OCI-LY1 (cell line): ENCODE measurements at regions not wholly inside any gene's neighbourhood (a gene's known extent, or its start where the extent isn't known, plus 50 kb on each side); places are given as distances from the start of the nearest gene placed in this dataset.

Experiments used
- EZH2 ChIP-seq: fragments of 200-600 bp; sonication (generic), shearing (Covaris generic); IDR thresholded peaks from 2 replicates; pipeline ENCODE4 v1.8.0; 2017; ENCODE audit warnings: borderline replicate concordance, mixed run types, mild to moderate bottlenecking, antibody characterized with exemption, low read length, moderate library complexity, mixed read lengths
- TF ChIP-seq, protein P1 (sequence below): fragments of 200-600 bp; sonication (generic), shearing (Covaris generic); IDR thresholded peaks from 2 replicates; pipeline ENCODE4 v1.5.1; 2017; ENCODE audit warnings: mild to moderate bottlenecking, antibody characterized with exemption, low read length, moderate library complexity, mixed read lengths

DNA sequence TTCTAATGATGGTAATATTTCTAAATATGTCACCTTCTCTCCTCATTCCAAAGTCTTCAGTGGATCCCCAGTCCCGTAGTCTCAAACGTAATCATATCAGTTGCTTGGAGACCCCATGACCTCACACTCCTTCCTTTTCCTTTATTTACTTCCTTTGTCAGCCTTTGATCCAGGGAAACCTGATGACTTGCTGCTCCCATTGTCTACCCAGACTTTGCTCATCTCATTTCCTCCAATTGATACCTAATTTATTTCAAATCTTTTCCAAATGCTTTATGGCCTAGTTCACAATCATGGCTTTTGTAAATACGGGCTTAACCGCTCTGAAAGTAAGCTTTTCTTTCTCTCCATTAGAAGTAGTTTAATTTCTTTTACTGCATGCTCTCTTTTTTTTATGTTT is 402.4 kb upstream of the CYRIA start:
- TF ChIP-seq, protein P1, sequence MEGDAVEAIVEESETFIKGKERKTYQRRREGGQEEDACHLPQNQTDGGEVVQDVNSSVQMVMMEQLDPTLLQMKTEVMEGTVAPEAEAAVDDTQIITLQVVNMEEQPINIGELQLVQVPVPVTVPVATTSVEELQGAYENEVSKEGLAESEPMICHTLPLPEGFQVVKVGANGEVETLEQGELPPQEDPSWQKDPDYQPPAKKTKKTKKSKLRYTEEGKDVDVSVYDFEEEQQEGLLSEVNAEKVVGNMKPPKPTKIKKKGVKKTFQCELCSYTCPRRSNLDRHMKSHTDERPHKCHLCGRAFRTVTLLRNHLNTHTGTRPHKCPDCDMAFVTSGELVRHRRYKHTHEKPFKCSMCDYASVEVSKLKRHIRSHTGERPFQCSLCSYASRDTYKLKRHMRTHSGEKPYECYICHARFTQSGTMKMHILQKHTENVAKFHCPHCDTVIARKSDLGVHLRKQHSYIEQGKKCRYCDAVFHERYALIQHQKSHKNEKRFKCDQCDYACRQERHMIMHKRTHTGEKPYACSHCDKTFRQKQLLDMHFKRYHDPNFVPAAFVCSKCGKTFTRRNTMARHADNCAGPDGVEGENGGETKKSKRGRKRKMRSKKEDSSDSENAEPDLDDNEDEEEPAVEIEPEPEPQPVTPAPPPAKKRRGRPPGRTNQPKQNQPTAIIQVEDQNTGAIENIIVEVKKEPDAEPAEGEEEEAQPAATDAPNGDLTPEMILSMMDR, result no peak
- no peak for TF ChIP-seq EZH2
